ENCODE measurements at regions not wholly inside any gene's neighbourhood (a gene's known extent, or its start where the extent isn't known, plus 50 kb on each side); places are given as distances from the start of the nearest gene placed in this dataset.
"Not testable (repeated sequence)": the region's sequence is repeated elsewhere in the genome, so short reads cannot be mapped to it uniquely, and the experiment has no call there.

- Histone ChIP-seq H3K4me3 (no peak overlapping the region), H3K27ac (no peak overlapping the region), H3K27me3 (peaks cover 33 to 45% (median 39%) of the 10 kb centered on the region in 11 experiments), H3K9me3 (replicated peaks in 1 of 11) (peaks cover 45 to 56% (median 50%) of the 10 kb centered on the region in 11 experiments), H4K20me1 (no peaks in the 10 kb centered on the region), H3K36me3 (0 out of 22 replicates have a peak, but pooled peaks cover 0 to 4% (median 0%) of the 10 kb centered on the region in 11 experiments), H3K4me1 (no peaks in the 10 kb centered on the region), H3K9ac (no peak overlapping the region), H3K4me2 (no peak overlapping the region)
- no peak for TF ChIP-seq Cebpa-rat (IDR thresholded peaks at IDR 0.05)
Observed at GRCh38 chr1:147076442-147076841, 95.8 kb downstream of the PRKAB2 start.

- Histone ChIP-seq H4K20me1 (no peaks in the 10 kb centered on the region), H3K36me3 (no peaks in the 10 kb centered on the region), H3K4me2 (no peak overlapping the region), H3K9ac (no peak overlapping the region), H3K27ac (no peak overlapping the region), H3K27me3 (peaks cover 0 to 8% (median 2%) of the 10 kb centered on the region in 11 experiments; a peak in 10 of 22 replicates), H3K4me1 (no peaks in the 10 kb centered on the region), H3K4me3 (no peak overlapping the region), H3K9me3 (replicated peaks in 1 of 11) (peaks cover 12 to 20% (median 13%) of the 10 kb centered on the region in 11 experiments)
- no peak for TF ChIP-seq Cebpa-rat (IDR thresholded peaks at IDR 0.05)
Observed at GRCh38 chr1:147072482-147073432, 99.5 kb downstream of the PRKAB2 start.

GRCh38 chr1:147071142-147071541 lies 101.1 kb downstream of the PRKAB2 start:
- Histone ChIP-seq H3K9me3 (replicated peaks in 1 of 11) (peaks cover 0 to 5% (median 0%) of the 10 kb centered on the region in 11 experiments; a peak in 4 of 22 replicates), H3K9ac (no peak overlapping the region), H3K4me1 (no peaks in the 10 kb centered on the region), H3K27me3 (no peaks in the 10 kb centered on the region), H3K27ac (no peak overlapping the region), H4K20me1 (no peaks in the 10 kb centered on the region), H3K4me2 (no peak overlapping the region), H3K36me3 (no peaks in the 10 kb centered on the region), H3K4me3 (no peak overlapping the region)
- TF ChIP-seq Cebpa-rat (IDR thresholded peaks at IDR 0.05): no peak

- Histone ChIP-seq H4K20me1 (no peaks in the 10 kb centered on the region), H3K27ac (no peak overlapping the region), H3K4me1 (no peaks in the 10 kb centered on the region), H3K9ac (no peak overlapping the region), H3K36me3 (no peaks in the 10 kb centered on the region), H3K27me3 (no peaks in the 10 kb centered on the region), H3K9me3 (replicated peaks in 1 of 11) (peaks cover 44 to 70% (median 57%) of the 10 kb centered on the region in 11 experiments), H3K4me3 (no peak overlapping the region), H3K4me2 (no peak overlapping the region)
- TF ChIP-seq Cebpa-rat (IDR thresholded peaks at IDR 0.05): no peak
Observed at GRCh38 chr1:147062956-147063355, 109.3 kb downstream of the PRKAB2 start.

GRCh38 chr1:147061880-147062279 lies 110.4 kb downstream of the PRKAB2 start:
- H3K9ac ChIP-seq, H3K27ac ChIP-seq, H3K4me3 ChIP-seq, H3K4me1 ChIP-seq, H3K36me3 ChIP-seq, H3K27me3 ChIP-seq, H4K20me1 ChIP-seq, H3K4me2 ChIP-seq: not testable (repeated sequence)
- peaks cover 44 to 79% (median 61%) of the 10 kb centered on the region in 11 experiments for H3K9me3 ChIP-seq (replicated peaks in 1 of 11)

GRCh38 chr1:147053269-147053668 lies 115.1 kb downstream of the NBPF12 start:
- peaks cover 0 to 9% (median 0%) of the 10 kb centered on the region in 10 experiments; a peak in 3 of 20 replicates for H3K4me1 ChIP-seq
- no peak overlapping the region for H3K27ac ChIP-seq
- no peaks in the 10 kb centered on the region for H4K20me1 ChIP-seq
- H3K4me3 ChIP-seq: no peak overlapping the region
- peak overlapping the region in 4 of 11 experiments; percentile 23 to 29 (median 24); a peak in 6 of 22 replicates for H3K4me2 ChIP-seq
- TF ChIP-seq Cebpa-rat (IDR thresholded peaks at IDR 0.05): no peak
- no peak overlapping the region for H3K9ac ChIP-seq
- no peaks in the 10 kb centered on the region for H3K36me3 ChIP-seq
- no peaks in the 10 kb centered on the region for H3K27me3 ChIP-seq
- peaks cover 7 to 25% (median 20%) of the 10 kb centered on the region in 11 experiments; a peak in 21 of 22 replicates for H3K9me3 ChIP-seq (replicated peaks in 1 of 11)

GRCh38 chr1:147052677-147053076 lies 114.6 kb downstream of the NBPF12 start:
- peak overlapping the region in 4 of 11 experiments; percentile 23 to 29 (median 24); a peak in 4 of 22 replicates for H3K4me2 ChIP-seq
- peaks cover 1 to 19% (median 14%) of the 10 kb centered on the region in 11 experiments; a peak in 16 of 22 replicates for H3K9me3 ChIP-seq (replicated peaks in 1 of 11)
- H3K4me3 ChIP-seq: no peak overlapping the region
- no peak for TF ChIP-seq Cebpa-rat (IDR thresholded peaks at IDR 0.05)
- H3K36me3 ChIP-seq: no peaks in the 10 kb centered on the region
- H3K27me3 ChIP-seq: no peaks in the 10 kb centered on the region
- no peak overlapping the region for H3K9ac ChIP-seq
- no peaks in the 10 kb centered on the region for H4K20me1 ChIP-seq
- H3K27ac ChIP-seq: no peak overlapping the region
- peaks cover 0 to 9% (median 0%) of the 10 kb centered on the region in 10 experiments; a peak in 3 of 20 replicates for H3K4me1 ChIP-seq

- Histone ChIP-seq H3K27me3 (no peaks in the 10 kb centered on the region), H3K27ac (no peak overlapping the region), H4K20me1 (no peaks in the 10 kb centered on the region), H3K9ac (no peak overlapping the region), H3K36me3 (no peaks in the 10 kb centered on the region), H3K9me3 (replicated peaks in 1 of 11) (peaks cover 0 to 18% (median 11%) of the 10 kb centered on the region in 11 experiments; a peak in 9 of 22 replicates), H3K4me3 (no peak overlapping the region), H3K4me2 (no peak overlapping the region), H3K4me1 (peaks cover 0 to 10% (median 2%) of the 10 kb centered on the region in 10 experiments; a peak in 7 of 20 replicates)
- TF ChIP-seq Cebpa-rat (IDR thresholded peaks at IDR 0.05): no peak
Observed at GRCh38 chr1:147052143-147052542, 114.0 kb downstream of the NBPF12 start.

- Histone ChIP-seq H3K36me3 (no peaks in the 10 kb centered on the region), H3K27ac (no peak overlapping the region)
Observed at GRCh38 chr1:147051136-147051535, 113.0 kb downstream of the NBPF12 start.

More at GRCh38 chr1:147051136-147051535, 113.0 kb downstream of the NBPF12 start:
- TF ChIP-seq Cebpa-rat (IDR thresholded peaks at IDR 0.05): no peak
- H3K4me1 ChIP-seq: peaks cover 7 to 20% (median 12%) of the 10 kb centered on the region in 10 experiments; a peak in 12 of 20 replicates
- H3K9me3 ChIP-seq (replicated peaks in 1 of 11): peaks cover 0 to 18% (median 11%) of the 10 kb centered on the region in 11 experiments; a peak in 8 of 22 replicates
- no peak overlapping the region for H3K9ac ChIP-seq
- no peaks in the 10 kb centered on the region for H4K20me1 ChIP-seq
- no peaks in the 10 kb centered on the region for H3K27me3 ChIP-seq
- H3K4me3 ChIP-seq: no peak overlapping the region
- no peak overlapping the region for H3K4me2 ChIP-seq

Measured in BLaER1 treated with 17β-estradiol and CSF1 and Interleukin-3, amounts not matched to agents 10 nM and 100 nM (cell line).